Esophagus squamous epithelium (tissue), 4 donors: ENCODE measurements at regions not wholly inside any gene's neighbourhood (a gene's known extent, or its start where the extent isn't known, plus 50 kb on each side); places are given as distances from the start of the nearest gene placed in this dataset.

ENCODE experiments used
- POLR2A ChIP-seq, 4 donors: fragments of 450-650 bp; IDR thresholded peaks; one replicate each; pipeline ENCODE4 v1.6.1; 2017; ENCODE audit warnings: antibody characterized with exemption in 4 of 4, mild to moderate bottlenecking in 4 of 4, moderate library complexity in 3 of 4
- TF ChIP-seq, protein P1 (sequence below), 6 experiments: fragments of 450-650 bp in 4 of 6; fragments of 200-600 bp in 2 of 6; sonication (generic) in 2 of 6; IDR thresholded peaks; one replicate each; pipeline ENCODE4 v1.5.1; 2016 to 2019; ENCODE audit warnings: antibody characterized with exemption in 6 of 6, mild to moderate bottlenecking in 4 of 6, moderate library complexity in 4 of 6

DNA sequence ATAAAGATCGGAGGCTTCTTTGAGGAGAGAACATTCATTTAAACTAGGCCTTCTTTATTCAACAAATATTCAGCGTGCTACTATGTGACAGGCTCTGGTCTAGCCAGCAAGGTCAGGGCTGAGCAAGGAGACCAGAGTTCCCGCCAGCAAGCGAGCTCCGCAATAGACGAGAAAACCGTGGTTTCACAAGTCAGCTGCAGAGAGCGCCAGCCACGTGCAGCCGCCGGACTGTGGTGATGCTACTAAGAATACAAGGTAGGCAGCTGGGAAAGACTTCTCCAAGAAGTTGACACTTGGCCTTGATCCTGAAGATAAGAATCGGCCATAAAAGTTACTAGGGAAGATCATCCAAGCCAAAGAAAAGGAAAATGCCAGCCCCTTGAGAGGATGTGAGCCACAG, 533.7 kb upstream of the SALL3 start:
- no peak for TF ChIP-seq POLR2A (IDR thresholded peaks at IDR 0.05)
- TF ChIP-seq, protein P1, sequence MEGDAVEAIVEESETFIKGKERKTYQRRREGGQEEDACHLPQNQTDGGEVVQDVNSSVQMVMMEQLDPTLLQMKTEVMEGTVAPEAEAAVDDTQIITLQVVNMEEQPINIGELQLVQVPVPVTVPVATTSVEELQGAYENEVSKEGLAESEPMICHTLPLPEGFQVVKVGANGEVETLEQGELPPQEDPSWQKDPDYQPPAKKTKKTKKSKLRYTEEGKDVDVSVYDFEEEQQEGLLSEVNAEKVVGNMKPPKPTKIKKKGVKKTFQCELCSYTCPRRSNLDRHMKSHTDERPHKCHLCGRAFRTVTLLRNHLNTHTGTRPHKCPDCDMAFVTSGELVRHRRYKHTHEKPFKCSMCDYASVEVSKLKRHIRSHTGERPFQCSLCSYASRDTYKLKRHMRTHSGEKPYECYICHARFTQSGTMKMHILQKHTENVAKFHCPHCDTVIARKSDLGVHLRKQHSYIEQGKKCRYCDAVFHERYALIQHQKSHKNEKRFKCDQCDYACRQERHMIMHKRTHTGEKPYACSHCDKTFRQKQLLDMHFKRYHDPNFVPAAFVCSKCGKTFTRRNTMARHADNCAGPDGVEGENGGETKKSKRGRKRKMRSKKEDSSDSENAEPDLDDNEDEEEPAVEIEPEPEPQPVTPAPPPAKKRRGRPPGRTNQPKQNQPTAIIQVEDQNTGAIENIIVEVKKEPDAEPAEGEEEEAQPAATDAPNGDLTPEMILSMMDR (IDR thresholded peaks at IDR 0.05) = no peak
